Adipose tissue (tissue), 3 donors: ENCODE measurements at regions not wholly inside any gene's neighbourhood (a gene's known extent, or its start where the extent isn't known, plus 50 kb on each side); places are given as distances from the start of the nearest gene placed in this dataset.

Experiments used
- H3K27ac ChIP-seq: one replicate; pipeline ENCODE4 v1.5.1; 2013; ENCODE audit warnings: low read depth, low read length
- WGBS, 3 donors: extraction: QIAGEN DNeasy Blood & Tissue Kit; methylation state at CpG; one replicate each; pipeline ENCODE4 v1.1.7; 2013; 5-methylcytosine and 5-hydroxymethylcytosine counted together
- donor health status: healthy with polysubstance abuse.
- donor health status: Bipolar disorder and iron deficiency.
- donor health status: healthy.

GRCh38 chr9:16241231-16241630, 629.2 kb downstream of the BNC2 start:
- 66 to 81% (median 74%) methylated on average over 3 of the region's 3 CpGs for WGBS, 3 donors
- H3K27ac ChIP-seq = no peak overlapping the region

GRCh38 chr9:16243798-16244197, 626.7 kb downstream of the BNC2 start:
- 66 to 84% (median 84%) methylated on average over 5 of the region's 5 CpGs for WGBS, 3 donors
- no peak overlapping the region for H3K27ac ChIP-seq

- no peak overlapping the region for H3K27ac ChIP-seq
- 50 to 67% (median 64%) methylated on average over 1 of the region's 1 CpG for WGBS, 3 donors
These were observed 624.6 kb downstream of the BNC2 start for GRCh38 chr9:16245756-16246440.

DNA sequence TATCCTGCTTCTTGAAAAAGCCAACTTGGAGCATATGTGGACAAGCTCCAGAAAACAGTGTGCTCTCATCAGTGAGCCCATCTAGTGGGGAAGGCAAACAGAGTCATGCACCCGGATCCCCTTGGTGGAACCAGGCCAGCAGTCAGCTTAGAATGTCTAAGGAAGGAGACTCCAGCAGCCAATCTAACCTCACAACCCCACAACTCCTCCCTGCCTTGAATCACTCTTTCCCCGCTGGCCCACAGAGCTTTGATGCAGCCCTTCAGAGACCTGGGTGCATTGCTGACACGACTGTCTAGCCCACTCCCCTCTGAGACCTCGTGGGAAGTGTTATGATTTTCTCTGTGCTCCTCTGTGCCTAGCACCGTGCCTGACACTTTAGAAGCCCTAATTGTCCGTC, 623.7 kb downstream of the BNC2 start:
- WGBS, 3 donors = 48 to 68% (median 67%) methylated on average over 6 of the region's 6 CpGs
- no peak overlapping the region for H3K27ac ChIP-seq

DNA sequence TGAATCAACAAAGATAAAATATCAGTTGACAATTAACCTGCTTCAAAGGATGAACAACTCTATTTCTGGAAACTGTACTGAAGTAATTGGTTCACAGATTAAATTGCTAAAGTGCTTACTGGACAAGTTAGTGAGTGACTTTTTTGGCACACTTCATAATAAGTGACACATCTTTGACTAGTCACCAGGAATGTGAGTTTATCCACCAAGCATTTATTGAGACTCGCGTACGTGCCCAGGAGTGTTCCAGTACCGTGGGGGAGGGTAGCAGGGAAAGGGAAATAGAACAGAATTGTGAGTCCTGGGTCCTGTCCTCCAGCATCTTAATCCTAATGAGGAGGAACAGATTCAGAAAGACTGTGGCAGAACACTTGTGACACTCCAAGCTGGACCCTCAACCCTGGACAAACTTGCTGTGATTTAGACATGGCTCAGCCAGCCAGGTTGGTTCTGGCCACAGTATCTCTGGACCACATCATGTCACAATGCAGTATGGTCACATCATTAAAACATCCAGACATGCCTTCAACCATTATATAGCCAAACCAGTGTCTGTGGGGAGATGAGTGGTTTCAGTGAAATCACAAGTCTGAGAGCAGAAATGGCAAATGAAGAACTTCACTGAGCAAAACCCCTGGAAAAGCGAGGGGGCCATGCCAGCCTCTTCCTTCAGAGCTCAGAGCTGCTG, 623.1 kb downstream of the BNC2 start:
- 72 to 77% (median 74%) methylated on average over 5 of the region's 5 CpGs for WGBS, 3 donors
- H3K27ac ChIP-seq = no peak overlapping the region

- no peak overlapping the region for H3K27ac ChIP-seq
- 93 to 97% (median 96%) methylated on average over 6 of the region's 6 CpGs for WGBS, 3 donors
These were observed 621.6 kb downstream of the BNC2 start for GRCh38 chr9:16248822-16249221.

GRCh38 chr9:16252616-16253015, 617.9 kb downstream of the BNC2 start:
- no peak overlapping the region for H3K27ac ChIP-seq
- 65 to 75% (median 68%) methylated on average over 5 of the region's 5 CpGs for WGBS, 3 donors

- WGBS, 3 donors = 38 to 67% (median 59%) methylated on average over 4 of the region's 4 CpGs
These were observed 615.8 kb downstream of the BNC2 start for GRCh38 chr9:16254674-16255073.

GRCh38 chr9:16255217-16255616, 615.3 kb downstream of the BNC2 start:
- H3K27ac ChIP-seq = no peak overlapping the region
- 53 to 80% (median 77%) methylated on average over 4 of the region's 4 CpGs for WGBS, 3 donors

More at GRCh38 chr9:16254674-16255073, 615.8 kb downstream of the BNC2 start:
- no peak overlapping the region for H3K27ac ChIP-seq

GRCh38 chr9:16257604-16258003, 612.9 kb downstream of the BNC2 start:
- WGBS, 3 donors = 50 to 68% (median 61%) methylated on average over 2 of the region's 2 CpGs
- H3K27ac ChIP-seq = no peak overlapping the region

DNA sequence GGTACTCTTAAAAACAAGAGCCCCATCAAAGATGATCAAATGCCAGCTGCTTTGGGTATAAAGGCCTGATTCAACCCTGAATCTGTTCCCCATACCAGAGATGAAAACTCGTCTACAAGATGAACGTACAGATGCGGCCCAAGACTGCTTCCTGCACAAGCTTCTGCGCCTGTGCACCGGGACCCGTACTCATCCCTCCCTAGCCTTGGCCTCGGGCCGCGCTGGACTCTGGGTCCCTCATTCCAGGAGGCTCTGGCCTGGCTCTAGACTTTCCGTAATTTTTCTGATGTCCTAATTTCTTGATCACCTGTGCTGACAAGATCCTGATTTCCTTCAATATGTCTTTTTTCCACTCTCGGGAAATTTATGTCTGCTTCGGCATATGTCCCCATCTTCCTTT, 612.3 kb downstream of the BNC2 start:
- WGBS, 3 donors = 91 to 99% (median 92%) methylated on average over 12 of the region's 12 CpGs
- no peak overlapping the region for H3K27ac ChIP-seq

- H3K27ac ChIP-seq = no peak overlapping the region
- 38 to 79% (median 56%) methylated on average over 8 of the region's 8 CpGs for WGBS, 3 donors
These were observed 611.8 kb downstream of the BNC2 start for GRCh38 chr9:16258708-16259107.

- WGBS, 3 donors = 36 to 53% (median 49%) methylated on average over 14 of the region's 14 CpGs
- no peak overlapping the region for H3K27ac ChIP-seq
These were observed 607.8 kb downstream of the BNC2 start for GRCh38 chr9:16262477-16263261.

DNA sequence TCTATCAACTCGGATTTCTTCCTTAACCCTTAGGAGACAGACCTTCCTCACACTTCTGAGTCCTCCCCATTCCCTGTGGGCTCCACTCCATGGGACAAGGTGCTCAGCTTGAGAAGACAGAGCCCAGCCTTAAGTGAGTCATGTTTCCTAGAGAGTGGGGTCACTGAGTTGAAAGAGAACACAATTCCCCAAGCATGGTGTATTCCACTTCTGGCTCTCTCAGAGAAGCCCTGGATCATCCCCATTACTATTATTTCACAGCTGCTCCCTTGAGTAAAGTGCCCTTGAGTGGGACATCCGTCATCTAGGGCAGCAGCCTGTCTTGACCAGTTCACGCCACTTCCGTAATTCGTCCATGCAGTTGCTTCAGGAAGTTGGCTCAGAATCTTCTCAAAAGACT, 604.8 kb downstream of the BNC2 start:
- WGBS, 3 donors = 72 to 91% (median 84%) methylated on average over 5 of the region's 5 CpGs
- H3K27ac ChIP-seq = no peak overlapping the region

GRCh38 chr9:16266648-16267276, 603.7 kb downstream of the BNC2 start:
- 82 to 90% (median 84%) methylated on average over 9 of the region's 9 CpGs for WGBS, 3 donors
- no peak overlapping the region for H3K27ac ChIP-seq

DNA sequence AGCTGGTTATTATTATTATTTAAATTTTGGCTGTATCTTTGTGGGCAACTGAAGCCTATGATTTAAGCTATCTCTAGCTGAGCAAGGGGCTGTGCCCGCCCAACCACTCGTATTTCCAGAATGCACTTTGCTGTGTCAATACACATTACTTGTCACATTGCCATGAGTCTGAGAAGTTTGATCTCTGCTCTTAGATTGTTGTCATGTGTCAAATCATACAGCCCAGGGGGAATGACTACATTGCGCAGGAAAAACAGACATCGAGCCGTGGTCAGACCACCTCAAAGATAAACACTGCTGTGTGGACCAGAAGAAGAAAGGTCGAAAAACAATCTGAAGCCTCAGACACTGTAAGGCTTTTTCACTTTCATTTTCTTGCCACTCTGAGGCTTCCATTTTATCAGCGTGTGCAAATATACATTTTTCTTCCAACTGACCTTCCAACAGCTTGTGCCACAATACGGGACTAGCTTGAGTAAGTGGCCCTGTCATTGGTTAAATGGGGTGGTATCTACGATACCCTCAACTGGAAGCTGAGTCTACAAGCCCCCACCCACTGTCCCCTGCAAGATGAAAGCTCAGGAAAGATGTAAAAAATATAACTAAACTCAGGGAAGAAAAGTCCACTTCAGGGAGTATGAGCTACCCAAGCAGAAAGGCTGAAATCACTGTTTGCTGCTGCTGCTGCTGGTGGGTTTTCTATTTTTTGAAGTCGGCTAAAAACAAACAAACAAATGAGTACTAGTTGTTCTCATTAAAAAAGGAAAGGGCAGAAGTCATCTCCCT, 603.0 kb downstream of the BNC2 start:
- 15 to 56% (median 43%) methylated on average over 10 of the region's 10 CpGs for WGBS, 3 donors
- H3K27ac ChIP-seq = no peak overlapping the region

DNA sequence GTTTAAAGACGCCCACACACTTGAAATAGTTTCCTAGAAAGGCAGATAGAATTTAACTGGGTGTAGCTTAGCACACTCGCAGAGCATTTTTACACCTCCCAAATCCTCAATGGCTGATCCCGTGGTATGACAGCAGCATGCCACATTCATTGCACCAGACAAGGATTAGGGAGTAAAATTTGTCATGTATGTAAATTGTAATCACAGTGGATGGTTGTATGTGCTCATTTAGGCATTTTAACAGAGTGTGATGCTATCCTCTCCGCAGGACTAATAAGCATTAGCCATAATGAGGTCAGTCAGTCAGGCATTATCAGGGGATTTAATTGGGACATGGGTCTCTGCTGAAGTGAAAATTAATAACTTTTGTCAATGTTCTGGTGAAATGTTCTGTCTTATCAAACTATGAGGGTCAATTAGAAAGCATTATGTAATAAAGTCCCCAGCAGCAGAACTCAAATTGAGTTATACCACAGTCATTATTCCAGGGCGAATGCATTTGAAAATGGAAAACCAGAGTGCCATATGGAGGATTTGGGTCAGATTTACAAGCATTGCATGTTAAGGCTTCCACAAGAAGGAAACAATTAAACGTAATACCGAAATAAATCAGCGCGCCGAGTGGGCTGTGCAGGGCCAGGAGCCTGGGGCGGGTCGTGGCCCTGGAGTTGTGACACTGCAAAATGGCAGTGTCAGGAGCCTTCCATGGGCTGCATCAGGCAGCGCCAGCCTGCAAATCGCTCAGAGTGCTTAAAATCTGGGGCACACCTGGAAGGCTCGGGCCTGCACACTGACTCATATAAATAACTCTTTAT, 602.2 kb downstream of the BNC2 start:
- 85 to 92% (median 86%) methylated on average over 15 of the region's 15 CpGs for WGBS, 3 donors
- no peak overlapping the region for H3K27ac ChIP-seq
